CD4-positive, alpha-beta T cell (primary cell): ENCODE measurements at regions not wholly inside any gene's neighbourhood (a gene's known extent, or its start where the extent isn't known, plus 50 kb on each side); places are given as distances from the start of the nearest gene placed in this dataset.

Experiments used
- ATAC-seq: fragments of 200-7000 bp; cut with Tn5 transposase; one replicate; pipeline ENCODE4 v1.10.0; 2022; ENCODE audit warnings: mild to moderate bottlenecking; ENCODE audit not compliant: poor library complexity
- CTCF ChIA-PET: fragments of 350-600 bp; sonication (Branson Sonifier 250); formaldehyde crosslinking; loops from one replicate; lab custom pipeline; 2021; ENCODE audit warnings: antibody characterized with exemption, inconsistent platforms; lab: Charles Lee
- POLR2A ChIA-PET: fragments of 350-600 bp; sonication (Branson Sonifier 250); formaldehyde crosslinking; loops from one replicate; lab custom pipeline; 2021; ENCODE audit warnings: antibody characterized with exemption, inconsistent platforms; lab: Charles Lee
- DNase-seq, 14 experiments: peaks; one replicate each; pipeline ENCODE4 v3.0.0-alpha.2; 2013 to 2020; ENCODE audit warnings: mixed read lengths in 2 of 14
- H3K27ac ChIP-seq, 2 donors: one replicate each; pipeline versions ENCODE4 v1.5.1 to v1.7.0; 2013; ENCODE audit warnings: low read length in 2 of 2, low read depth in 1 of 2, mild to moderate bottlenecking in 1 of 2
- H3K27me3 ChIP-seq, 2 experiments: 1 replicate in 1 of 2; 2 replicates in 1 of 2; pipeline versions ENCODE4 v1.6.1 to v1.7.0; 2013; ENCODE audit warnings: low read length in 2 of 2, control low read depth in 1 of 2, mild to moderate bottlenecking in 1 of 2, moderate library complexity in 1 of 2; ENCODE audit not compliant: insufficient read depth in 2 of 2, control insufficient read depth in 1 of 2
- H3K36me3 ChIP-seq: one replicate; pipeline ENCODE4 v1.6.1; 2013; ENCODE audit warnings: low read length, control low read depth; ENCODE audit not compliant: insufficient read depth
- H3K4me1 ChIP-seq: one replicate; pipeline ENCODE4 v1.6.1; 2013; ENCODE audit warnings: low read length, control low read depth; ENCODE audit not compliant: insufficient read depth
- H3K4me3 ChIP-seq: one replicate; pipeline ENCODE4 v1.5.1; 2013; ENCODE audit warnings: mild to moderate bottlenecking, low read length, moderate library complexity
- H3K9me3 ChIP-seq, 2 experiments: 1 replicate in 1 of 2; 2 replicates in 1 of 2; pipeline versions ENCODE4 v1.6.1 to v1.7.0; 2013; ENCODE audit warnings: low read length in 2 of 2, mild to moderate bottlenecking in 2 of 2, control low read depth in 1 of 2, moderate library complexity in 1 of 2; ENCODE audit not compliant: control insufficient read depth in 1 of 2, insufficient read depth in 1 of 2
- H3K27ac Mint-ChIP-seq: one replicate; pipeline ENCODE4 v1.8.0; 2020; ENCODE audit warnings: mixed read lengths
- H3K27me3 Mint-ChIP-seq: one replicate; pipeline ENCODE4 v1.8.0; 2021; ENCODE audit warnings: mixed read lengths
- H3K36me3 Mint-ChIP-seq: one replicate; pipeline ENCODE4 v1.8.0; 2021; ENCODE audit warnings: low read depth, mixed read lengths
- H3K4me1 Mint-ChIP-seq: one replicate; pipeline ENCODE4 v1.8.0; 2021; ENCODE audit warnings: low read depth, mixed read lengths
- H3K4me3 Mint-ChIP-seq: one replicate; pipeline ENCODE4 v1.8.0; 2020; ENCODE audit warnings: mild to moderate bottlenecking, mixed read lengths
- H3K9me3 Mint-ChIP-seq: one replicate; pipeline ENCODE4 v1.8.0; 2020; ENCODE audit warnings: mixed read lengths
- CTCF ChIP-seq: fragments of 200-600 bp; IDR thresholded peaks from one replicate; pipeline ENCODE4 v1.8.0; 2022; ENCODE audit warnings: antibody characterized with exemption, mild to moderate bottlenecking
- intact Hi-C, 2 experiments: fragments of 100-400 bp; cut with DNase I in 1 of 2; cut with micrococcal nuclease in 1 of 2; formaldehyde crosslinking; loops; one replicate each; pipeline versions ENCODE4 v1.15.1 to v1.9.0; 2023 to 2025; cut with DNase I, micrococcal nuclease

- no peaks in the 10 kb centered on the region for H3K36me3 Mint-ChIP-seq
- no peak overlapping the region for H3K4me3 Mint-ChIP-seq
- Histone ChIP-seq H3K36me3 (no peaks in the 10 kb centered on the region), H3K27me3 (no peaks in the 10 kb centered on the region), H3K4me3 (no peak overlapping the region), H3K4me1 (no peaks in the 10 kb centered on the region), H3K9me3 (peaks cover 0 to 4% of the 10 kb centered on the region in 2 experiments), H3K27ac (no peak overlapping the region)
- ATAC-seq (no peak), DNase-seq (no peak)
- ChIA-PET POLR2A (no interaction called here), CTCF (no interaction called here)
- H3K4me1 Mint-ChIP-seq, result no peaks in the 10 kb centered on the region
- no peak overlapping the region for H3K27ac Mint-ChIP-seq
- peaks cover 2% of the 10 kb centered on the region for H3K9me3 Mint-ChIP-seq
- intact Hi-C loops, result no loop called here
- no peak for TF ChIP-seq CTCF
- no peaks in the 10 kb centered on the region for H3K27me3 Mint-ChIP-seq
Measured at GRCh38 chr4:126718136-126718535, 914.6 kb upstream of the INTU start.

- ATAC-seq (no peak), DNase-seq (no peak)
- intact Hi-C loops, result no loop called here
- H3K27ac ChIP-seq, result no peak overlapping the region
- CTCF ChIA-PET, result no interaction called here
- H3K4me3 ChIP-seq, result no peak overlapping the region
- peaks cover 0 to 4% of the 10 kb centered on the region in 2 experiments for H3K9me3 ChIP-seq
- H3K4me1 ChIP-seq, result no peaks in the 10 kb centered on the region
- Mint-ChIP-seq H3K4me3 (no peak overlapping the region), H3K27me3 (no peaks in the 10 kb centered on the region), H3K4me1 (no peaks in the 10 kb centered on the region), H3K36me3 (no peaks in the 10 kb centered on the region), H3K9me3 (peaks cover 2% of the 10 kb centered on the region), H3K27ac (no peak overlapping the region)
- no peaks in the 10 kb centered on the region for H3K27me3 ChIP-seq
- no peaks in the 10 kb centered on the region for H3K36me3 ChIP-seq
- no peak for TF ChIP-seq CTCF
- POLR2A ChIA-PET, result no interaction called here
Measured at GRCh38 chr4:126719852-126720251, 912.9 kb upstream of the INTU start.

GRCh38 chr4:126725906-126726305, 906.9 kb upstream of the INTU start:
- Histone ChIP-seq H3K4me3 (no peak overlapping the region), H3K4me1 (no peaks in the 10 kb centered on the region), H3K27me3 (no peaks in the 10 kb centered on the region), H3K27ac (no peak overlapping the region), H3K36me3 (no peaks in the 10 kb centered on the region), H3K9me3 (peaks cover 0 to 4% of the 10 kb centered on the region in 2 experiments)
- no peak overlapping the region for H3K27ac Mint-ChIP-seq
- ATAC-seq (no peak), DNase-seq (no peak)
- no peak overlapping the region for H3K4me3 Mint-ChIP-seq
- POLR2A ChIA-PET, result no interaction called here
- intact Hi-C loops, result no loop called here
- H3K36me3 Mint-ChIP-seq, result no peaks in the 10 kb centered on the region
- H3K4me1 Mint-ChIP-seq, result no peaks in the 10 kb centered on the region
- CTCF ChIA-PET, result no interaction called here
- H3K9me3 Mint-ChIP-seq, result no peaks in the 10 kb centered on the region
- no peaks in the 10 kb centered on the region for H3K27me3 Mint-ChIP-seq
- TF ChIP-seq CTCF, result no peak
